Erythroblast (primary cell): ENCODE measurements at regions not wholly inside any gene's neighbourhood (a gene's known extent, or its start where the extent isn't known, plus 50 kb on each side); places are given as distances from the start of the nearest gene placed in this dataset.

Experiments
- DNase-seq, 2 experiments: peaks; one replicate each; lab custom pipeline; 2025; lab: John Stamatoyannopoulos, UW
- GATA1 ChIP-seq: IDR thresholded peaks from 2 replicates; pipeline ENCODE4 v1.6.1; 2011; ENCODE audit warnings: low read depth, mild to moderate bottlenecking, control low read depth, low read length, moderate library complexity
- POLR2A ChIP-seq: IDR thresholded peaks from 2 replicates; pipeline ENCODE4 v1.6.1; 2011; ENCODE audit warnings: mild to moderate bottlenecking, low read length

DNA sequence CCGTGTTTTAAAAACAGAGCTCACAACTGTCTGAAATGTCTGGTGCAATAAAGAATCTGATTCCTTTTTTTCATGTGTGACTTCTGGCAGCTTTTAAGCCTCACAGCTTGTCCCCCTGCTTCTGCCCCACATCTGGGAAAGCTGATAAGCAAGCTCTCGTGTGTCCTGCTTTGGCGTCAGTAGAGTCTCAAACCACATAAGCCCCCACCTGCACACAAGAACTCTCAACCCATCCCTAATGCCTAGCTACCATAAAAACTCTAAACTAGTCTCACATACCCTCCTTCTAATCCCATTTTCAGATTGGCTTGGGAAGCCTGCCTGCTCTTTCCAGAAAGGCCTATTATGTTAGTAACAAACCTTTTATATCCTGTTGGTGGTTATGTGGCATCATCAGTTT lies 94.6 kb upstream of the DAB1 start:
- no peak for DNase-seq
- TF ChIP-seq POLR2A = no peak
- no peak for TF ChIP-seq GATA1

DNA sequence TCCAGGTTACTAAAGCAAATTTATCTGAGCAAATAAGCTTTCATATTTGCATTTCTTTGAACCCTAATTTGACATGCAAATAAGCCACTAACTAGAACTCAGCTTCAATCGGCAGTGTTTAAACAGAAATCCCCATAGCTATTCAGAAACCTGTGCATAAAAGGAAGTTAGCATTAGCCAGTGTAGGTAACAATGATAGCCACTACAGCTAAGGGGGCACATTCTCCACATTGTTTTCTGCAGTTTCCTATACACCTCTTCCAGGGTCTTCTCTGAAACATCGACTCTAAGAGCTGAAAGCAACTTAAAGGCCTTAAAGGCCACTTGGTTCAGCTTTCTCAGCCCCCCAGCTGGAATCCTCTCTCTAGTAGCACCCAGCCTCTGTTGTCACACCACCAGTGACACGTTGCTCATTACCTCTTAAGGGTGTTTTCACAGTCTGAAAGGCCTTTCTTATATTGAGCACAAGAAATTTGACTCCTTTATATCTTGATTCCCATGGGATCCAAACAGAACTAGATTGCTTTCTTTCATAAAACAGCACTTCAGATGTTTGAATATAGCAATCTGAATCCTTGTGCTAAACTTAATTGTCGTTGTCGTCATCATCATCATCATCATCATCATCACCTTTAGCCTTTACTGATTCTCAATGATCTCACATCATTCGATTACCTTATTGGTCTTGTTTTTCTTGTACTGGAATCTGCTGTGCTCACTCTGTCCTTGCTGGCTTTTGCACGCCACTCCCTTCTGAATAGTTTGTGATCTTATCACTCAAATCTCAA lies 93.9 kb upstream of the DAB1 start:
- no peak for DNase-seq
- TF ChIP-seq GATA1 (no peak), POLR2A (no peak)

DNA sequence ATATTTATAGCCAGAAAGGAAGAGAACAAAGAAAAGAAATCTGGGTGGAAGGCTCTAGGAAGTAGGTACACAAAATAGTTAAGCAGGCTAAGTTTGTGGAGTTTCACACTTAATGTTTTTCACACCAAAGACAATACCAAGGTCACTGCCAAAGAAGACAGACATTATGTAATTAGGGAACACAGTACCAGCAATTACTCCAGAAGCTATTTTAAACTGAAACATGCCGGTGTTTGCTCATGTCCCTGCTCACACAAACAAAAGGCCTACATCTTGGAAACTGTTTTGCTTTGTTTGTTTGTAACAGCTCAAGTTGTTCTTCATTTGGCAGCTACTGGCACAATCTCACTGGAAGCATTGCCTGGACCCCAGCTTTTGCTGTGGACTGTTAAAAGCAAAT lies 88.5 kb upstream of the DAB1 start:
- DNase-seq = no peak
- TF ChIP-seq POLR2A (no peak), GATA1 (no peak)

- TF ChIP-seq GATA1 (no peak), POLR2A (no peak)
- DNase-seq = no peak
These were observed 83.1 kb upstream of the DAB1 start for GRCh38 chr1:57506941-57507340.

- TF ChIP-seq POLR2A = no peak
- no peak for TF ChIP-seq GATA1
- DNase-seq = no peak
These were observed 79.5 kb upstream of the DAB1 start for GRCh38 chr1:57503337-57503736.

GRCh38 chr1:57500136-57500830 lies 76.4 kb upstream of the DAB1 start:
- no peak for DNase-seq
- TF ChIP-seq POLR2A (no peak), GATA1 (no peak)

DNA sequence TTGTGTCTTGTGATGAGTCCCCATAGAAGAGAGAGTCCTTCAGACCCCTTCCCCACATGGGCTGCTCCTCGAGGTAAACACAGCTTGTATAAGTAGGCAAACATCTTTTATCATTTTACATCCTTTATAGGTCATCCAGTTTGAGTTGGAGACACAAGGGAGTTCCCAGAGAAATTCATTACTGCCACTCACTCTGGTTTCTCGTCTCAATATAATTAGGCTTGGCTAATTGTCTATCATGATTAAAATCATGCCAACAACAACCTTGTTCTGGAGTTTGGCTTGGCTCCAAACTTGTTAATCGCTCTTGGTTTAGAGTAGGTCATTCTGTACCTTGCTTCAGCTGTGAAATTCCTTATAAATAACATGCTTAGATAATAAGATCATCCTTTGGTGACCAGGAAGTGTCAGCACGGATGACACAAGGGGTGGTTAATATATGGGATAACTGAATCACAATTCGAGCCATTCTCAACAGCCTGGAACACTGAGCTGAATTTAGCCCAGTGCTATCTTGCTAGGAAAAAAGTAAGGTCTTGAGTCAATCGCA lies 70.7 kb upstream of the DAB1 start:
- no peak for DNase-seq
- TF ChIP-seq GATA1 (no peak), POLR2A (no peak)

GRCh38 chr1:57492586-57493226 lies 68.8 kb upstream of the DAB1 start:
- TF ChIP-seq POLR2A (no peak), GATA1 (no peak)
- DNase-seq = no peak

- no peak for DNase-seq
- TF ChIP-seq POLR2A (no peak), GATA1 (no peak)
These were observed 65.6 kb upstream of the DAB1 start for GRCh38 chr1:57489358-57490036.

DNA sequence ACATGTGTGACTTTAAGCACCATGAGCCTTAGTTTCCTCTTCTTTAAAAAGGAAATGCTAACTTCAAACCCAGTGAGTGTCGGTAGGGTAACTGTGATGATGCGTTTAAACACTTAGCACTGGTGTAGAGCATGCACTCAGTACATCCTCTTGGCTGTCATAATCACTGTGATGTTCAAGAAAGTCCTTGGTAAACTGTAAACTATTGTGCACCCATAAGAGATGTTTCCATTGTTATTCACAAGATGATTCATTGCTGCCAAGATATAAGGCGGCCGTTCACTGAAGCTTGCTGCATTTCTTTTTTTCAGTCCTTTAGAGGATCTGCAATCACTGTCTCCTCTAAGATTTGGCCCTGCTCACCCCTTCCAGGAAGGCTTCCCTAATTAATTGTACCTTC lies 61.8 kb upstream of the DAB1 start:
- TF ChIP-seq GATA1 (no peak), POLR2A (no peak)

GRCh38 chr1:57483954-57484353 lies 60.1 kb upstream of the DAB1 start:
- TF ChIP-seq POLR2A (no peak), GATA1 (no peak)
- no peak for DNase-seq

More for the DNA sequence above, 61.8 kb upstream of the DAB1 start:
- no peak for DNase-seq

DNA sequence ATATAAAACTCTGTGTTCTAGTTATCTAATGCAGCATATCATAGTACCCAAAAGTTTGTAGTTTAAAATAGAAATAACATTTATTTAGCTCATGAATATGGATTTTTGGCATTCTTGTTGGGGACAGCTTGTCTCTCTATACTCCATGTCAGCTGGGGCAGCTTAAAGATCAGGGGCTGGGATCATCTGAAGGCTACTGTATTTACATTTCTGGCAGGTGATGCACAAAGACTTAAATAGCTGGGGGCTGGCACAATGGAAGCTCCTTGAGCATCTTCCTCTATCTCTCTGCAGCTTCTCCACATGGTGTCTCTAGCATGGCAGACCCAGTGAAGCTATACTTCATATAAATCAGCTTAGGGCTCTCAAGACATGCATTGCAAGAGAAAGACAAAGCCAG lies 55.6 kb upstream of the DAB1 start:
- TF ChIP-seq GATA1 (no peak), POLR2A (no peak)
- DNase-seq = no peak

DNA sequence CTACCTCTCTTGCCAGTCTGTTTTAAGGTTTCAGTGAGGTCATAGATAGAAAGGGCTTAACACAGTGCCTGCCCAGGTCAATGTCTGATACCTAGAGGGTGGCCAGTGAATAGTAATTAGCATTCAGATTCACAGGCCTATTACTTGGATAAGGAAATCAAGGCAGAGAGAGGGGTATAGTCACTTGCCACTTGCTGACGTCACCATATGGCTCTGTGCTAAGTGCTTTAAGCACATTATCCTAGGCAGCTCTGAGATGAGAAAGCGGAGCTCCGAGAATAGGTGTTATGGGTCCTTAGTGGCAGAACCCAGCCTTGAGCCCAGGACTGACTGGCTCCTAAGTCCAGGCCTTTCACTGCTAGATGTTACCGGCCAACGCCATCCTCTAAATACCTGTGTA lies 51.5 kb upstream of the DAB1 start:
- TF ChIP-seq POLR2A = no peak
- DNase-seq = no peak

DNA sequence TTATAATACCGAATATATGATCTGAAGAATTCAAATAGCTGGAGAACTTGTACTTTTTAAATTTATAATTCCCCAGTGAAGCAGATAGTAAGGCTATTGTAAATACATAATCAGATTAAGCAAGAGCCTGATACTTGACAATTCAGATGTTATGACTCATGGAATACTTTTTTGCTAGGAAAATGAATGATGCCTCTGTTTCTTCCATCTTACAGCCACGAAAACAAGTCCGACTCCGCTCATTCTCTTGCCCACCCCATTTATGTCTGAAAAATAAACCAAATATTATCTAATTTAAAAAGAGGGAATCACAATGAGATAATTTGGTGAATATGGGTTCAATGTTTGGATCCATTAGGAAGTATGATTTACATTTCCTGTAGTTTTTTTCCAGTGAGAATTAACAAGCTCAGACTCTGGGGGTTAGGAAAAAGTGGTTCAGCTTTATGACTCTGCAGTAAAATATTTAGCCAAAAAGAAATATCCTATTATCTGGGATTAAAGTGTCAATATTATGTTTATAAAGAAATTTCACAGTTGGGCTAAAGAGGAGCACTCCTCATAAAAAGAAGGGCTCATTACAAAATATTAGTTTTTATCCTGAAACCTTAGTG lies 50.4 kb upstream of the DAB1 start:
- no peak for DNase-seq
- TF ChIP-seq GATA1 (no peak), POLR2A (no peak)
